ENCODE measurements at regions not wholly inside any gene's neighbourhood (a gene's known extent, or its start where the extent isn't known, plus 50 kb on each side); places are given as distances from the start of the nearest gene placed in this dataset.

DNA sequence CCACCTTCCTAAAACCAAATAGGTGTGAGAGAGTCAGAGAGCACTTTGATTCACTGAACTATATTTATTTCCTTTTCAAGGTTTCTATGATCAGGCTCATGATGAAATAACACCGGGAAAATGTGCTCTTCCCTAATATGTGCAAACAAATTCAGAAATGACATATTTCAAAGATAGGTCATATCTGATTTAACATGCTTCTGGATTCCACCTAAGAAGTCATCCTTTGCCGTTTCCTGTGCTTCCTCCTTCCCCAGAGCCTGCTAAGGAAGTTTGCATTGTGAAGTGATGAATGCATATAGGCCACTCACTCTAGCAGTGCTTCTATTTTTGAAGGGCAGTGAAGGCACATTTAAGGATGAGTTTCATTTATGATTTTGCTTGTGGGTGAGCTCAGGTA, 327.6 kb downstream of the TDRD15 start:
- no peak for DNase-seq

DNA sequence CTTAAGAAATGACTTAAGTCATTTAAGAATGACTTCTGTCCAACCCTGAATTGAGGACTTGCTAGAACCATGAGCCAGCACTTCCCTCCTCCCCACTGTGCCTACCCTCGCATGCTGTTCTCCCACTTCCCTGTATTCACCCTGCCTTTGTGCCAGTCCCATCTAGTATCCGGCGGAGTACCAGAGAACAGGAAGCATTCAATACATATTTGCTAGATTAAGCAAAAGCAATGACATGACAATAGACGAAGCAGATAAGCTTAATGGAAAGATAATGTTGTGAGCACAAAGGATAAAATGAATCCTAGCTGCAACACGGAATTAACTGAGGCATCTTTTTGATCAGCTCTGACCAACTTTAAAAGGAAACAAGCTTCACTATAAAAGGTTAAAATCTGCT, 328.5 kb downstream of the TDRD15 start:
- DNase-seq = no peak

DNA sequence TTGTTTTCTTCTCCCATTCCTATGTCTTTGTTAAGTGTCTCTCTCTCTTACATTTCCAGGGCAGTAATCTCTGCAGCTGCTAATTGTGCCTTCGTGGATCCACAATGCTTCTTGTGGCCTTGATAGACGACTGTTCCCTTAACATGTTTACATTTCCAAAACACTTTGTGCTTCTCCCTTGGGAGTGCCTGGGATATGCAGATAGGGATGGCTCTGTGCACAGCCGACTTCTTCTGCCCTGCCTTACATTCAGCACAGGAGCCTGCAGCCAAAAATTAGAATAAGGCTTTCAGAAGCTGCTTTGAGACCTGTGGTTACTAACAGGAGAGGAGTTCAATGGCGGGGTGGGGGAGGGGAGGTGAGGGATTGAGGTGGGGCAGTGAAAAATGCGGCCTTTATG, 328.9 kb downstream of the TDRD15 start:
- DNase-seq = no peak

DNA sequence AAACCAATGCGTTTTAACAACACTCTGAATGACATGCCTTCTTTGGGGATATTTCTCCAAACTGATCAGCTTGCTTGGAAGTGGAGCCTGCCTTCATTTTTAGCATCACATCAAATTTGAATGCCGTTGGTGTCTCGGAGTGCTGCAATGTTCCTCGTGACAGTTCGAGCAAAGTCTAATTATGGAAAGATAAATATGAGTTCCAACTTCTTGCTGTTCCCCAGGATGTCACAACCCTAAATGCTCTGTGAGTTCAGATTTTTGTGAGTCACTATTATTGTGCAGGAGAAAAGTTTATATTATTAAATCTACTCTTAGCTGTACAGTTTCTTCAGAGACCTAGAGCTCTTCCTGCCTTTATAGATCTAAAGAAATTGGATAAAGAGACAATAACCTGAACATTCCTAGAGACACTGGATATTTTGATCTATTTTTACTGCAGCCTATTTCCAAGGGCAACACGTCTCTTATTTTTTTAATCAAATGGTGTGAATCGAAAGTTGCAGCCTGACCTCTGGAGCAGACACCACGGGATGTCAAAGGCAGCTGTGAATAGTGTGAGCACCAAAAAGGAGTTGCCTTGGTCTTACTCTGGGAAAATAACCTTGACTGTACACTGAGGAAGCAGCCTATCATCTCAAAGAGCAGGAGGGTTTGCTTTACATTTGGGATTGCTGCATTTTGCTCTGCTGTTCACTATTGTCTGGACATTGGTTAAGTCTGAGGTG, 330.1 kb downstream of the TDRD15 start:
- no peak for DNase-seq

DNA sequence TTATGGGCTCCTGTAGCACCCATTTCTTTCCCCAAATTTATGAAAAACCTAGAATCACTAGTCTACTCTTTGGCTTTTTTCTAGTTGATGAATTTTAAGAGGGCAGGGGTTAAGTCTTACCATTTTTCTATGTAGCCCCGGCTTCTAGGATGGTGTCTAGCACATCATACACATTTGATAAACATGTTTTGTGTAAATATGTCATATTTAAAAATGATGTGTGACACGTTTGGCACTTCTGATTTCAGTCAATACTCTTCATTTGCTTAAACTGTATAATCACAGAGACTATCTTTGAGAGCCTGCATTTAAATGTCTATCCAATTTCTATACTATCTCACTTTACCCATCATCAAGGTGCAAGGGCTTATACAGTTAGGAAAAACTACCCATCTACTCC, 331.1 kb downstream of the TDRD15 start:
- no peak for DNase-seq

DNA sequence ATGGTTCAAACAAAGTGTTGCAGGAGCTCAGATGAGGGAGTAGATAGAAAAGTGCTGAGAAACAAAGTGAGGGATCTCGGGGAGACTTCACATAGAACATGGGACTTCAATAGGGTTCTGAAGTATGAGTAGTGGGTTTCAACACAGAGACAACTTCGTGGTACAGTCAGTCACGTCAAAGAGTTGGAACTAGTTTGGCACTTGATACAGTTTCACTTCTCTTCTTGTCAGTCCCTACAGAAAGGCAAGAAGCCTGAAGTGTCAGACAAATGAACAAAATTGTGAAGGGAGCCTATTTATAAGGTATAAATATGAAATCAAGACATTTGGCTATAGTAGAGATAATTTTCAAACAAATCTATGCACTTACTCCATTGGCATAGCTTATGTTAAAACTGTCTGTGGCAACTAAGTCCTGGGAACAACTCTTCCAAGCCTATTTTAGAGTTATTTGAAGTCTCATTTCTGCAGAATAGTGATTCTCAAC, 338.0 kb downstream of the TDRD15 start:
- no peak for DNase-seq

DNA sequence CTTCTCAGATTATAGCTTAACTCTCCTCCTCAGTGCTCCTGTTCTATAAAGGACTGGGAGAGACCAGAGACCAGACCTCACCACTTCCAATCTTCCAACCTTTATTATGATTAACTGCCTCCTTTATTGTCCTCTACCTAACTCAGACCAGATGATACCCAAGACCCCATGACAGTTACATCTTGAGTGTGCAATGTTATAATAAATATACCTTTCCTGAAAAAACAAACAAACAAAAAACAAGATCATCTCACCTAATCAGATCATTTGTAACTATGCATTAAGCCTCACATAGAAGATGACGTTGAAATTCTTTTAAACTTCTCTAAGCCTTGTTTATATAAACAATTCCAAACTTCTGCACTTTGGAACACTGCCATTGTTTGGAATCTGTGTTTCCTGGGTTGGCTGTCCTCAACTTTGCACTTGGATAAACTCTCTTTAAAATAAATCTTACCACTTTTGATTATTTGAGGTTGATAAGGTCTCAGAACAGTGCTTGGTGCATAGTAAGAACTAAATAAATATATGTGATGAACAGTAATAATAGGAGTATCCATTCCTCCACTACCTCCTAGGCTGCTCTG, 342.7 kb downstream of the TDRD15 start:
- DNase-seq = no peak

DNA sequence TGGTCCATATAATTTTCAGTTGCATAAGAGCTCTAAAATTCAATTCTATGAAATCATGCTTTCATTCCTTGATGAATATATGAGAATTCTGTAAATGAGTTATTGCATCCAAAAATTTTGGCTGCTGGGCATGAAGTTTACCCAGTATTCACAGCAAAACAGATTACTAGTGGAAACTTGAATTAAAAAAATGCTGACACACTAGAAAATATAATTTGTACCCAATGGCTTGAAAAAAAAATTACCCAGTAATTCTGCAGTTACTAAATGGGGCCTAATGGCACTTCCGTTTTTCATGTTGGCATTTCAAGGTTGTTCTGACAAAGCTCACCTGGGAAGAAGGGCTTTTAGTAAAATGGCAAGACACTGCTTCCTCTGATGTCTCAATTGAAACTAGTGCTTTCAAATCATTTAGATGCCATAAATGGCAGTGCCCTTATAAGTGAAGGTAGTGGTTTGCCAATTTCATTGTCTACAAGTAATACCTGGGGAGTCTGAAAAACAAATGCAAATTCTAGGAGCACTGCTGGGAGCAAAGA, 343.6 kb downstream of the TDRD15 start:
- DNase-seq = no peak

DNA sequence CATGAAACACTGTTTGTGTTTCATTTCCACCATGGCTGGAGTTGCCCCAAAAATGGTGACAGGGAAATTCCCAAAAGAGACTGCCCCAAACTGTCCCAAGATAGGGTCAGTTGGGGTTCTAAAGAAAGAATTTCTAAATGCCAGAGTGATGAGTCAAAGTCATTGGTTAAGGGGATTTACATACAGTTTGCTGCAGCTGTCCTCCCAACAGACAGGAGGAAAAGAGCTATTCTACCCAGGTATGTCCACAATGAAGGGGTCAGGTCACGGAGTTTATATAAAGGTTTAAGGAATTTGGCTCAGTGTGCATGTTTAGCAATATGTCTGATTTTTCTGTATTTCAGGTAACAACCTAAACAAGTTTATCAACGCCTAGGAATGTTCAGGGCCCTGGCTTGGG, 344.1 kb downstream of the TDRD15 start:
- no peak for DNase-seq

DNA sequence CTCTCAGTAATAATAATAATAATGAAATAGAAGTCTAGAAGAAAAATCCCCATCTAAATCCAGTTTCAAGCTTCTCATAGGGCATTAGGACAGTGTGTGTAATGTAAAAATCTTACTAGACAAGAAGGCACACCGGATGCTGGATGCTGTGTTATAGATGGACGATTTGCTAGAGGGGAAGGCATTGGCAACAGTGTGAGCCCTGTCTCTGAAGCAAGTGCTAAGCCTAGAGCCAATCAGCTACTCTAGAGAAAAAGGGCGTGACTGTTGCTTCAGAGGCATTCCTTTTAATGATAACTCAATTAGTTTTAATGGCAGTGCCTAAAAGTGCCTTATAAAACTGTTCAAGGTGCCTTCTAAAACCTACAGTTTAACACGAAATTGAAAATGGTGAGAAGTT, 344.9 kb downstream of the TDRD15 start:
- no peak for DNase-seq

DNA sequence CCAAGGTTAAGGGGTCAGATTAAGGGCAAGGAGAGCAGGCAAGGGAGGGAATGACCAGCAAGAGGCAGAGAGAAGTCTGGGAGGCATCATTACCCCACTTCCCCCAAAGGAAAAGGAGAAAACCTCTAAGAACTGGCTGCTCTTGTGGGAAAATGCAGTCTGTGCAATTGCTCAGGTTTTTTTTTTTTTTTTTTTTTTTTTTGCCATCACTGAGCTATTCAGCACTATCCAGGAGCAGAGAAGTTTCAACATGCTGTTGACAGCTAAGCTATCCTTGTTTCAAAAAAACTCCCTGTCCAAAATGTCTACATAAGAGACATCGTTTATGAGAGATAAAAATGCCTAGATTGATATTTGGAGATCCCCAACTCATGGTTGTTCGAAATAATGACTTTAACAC, 345.4 kb downstream of the TDRD15 start:
- no peak for DNase-seq

DNA sequence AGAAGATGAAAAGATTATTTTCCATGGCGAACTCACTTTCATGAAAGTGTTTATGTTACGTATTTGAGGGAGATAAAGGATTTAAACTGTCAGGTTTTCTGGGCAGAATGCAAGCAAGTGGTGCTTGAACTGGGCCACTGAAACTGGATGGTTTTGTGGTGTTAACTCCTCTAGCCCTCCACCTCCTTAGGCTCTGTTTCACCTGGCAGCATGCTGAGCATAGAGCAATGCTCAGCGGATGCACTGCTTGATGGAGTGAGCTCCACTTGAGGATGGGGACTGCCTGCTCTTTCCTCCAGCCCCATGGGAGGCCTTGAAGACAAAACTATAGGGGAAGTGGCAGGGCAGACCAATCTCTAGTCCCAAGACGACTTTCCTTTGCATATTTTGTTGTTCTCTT, 345.8 kb downstream of the TDRD15 start:
- DNase-seq = no peak

DNA sequence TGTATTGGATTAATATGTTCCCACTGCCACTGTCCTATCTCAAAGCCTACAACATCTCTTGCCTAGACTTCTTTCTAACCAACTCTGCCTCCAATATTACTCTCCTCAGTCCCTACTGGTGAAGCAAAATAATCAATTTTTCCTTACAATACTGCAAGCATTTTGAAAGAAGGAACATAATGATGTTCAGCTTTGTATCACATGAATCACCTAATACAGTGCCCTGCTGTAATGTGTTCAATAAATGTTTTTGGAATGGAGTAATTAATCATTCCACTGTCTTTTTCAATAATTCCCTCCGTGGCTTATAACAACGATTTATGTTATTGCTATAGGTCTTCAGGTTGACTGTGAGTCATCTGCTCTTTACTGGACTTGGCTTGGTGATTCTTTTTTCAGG, 356.4 kb downstream of the TDRD15 start:
- DNase-seq = no peak

DNA sequence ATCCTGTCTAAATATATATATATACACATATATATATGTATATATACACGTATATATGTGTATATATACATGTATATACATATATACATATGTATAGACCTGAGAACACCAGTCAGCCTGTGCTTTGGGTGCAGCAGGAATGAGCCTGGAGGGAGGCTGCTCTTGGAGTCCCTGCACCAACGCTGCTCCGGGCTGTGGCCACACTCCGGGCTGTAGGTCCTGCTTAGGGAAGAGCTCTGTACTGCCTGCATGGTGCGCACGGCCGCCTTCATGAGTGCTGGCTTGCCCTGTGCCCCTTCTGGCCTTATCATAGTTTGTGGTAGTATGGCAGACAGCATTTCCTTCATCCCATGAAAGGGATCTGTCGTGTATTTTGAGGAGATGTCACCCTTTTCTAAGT, 360.9 kb downstream of the TDRD15 start:
- DNase-seq = no peak

DNA sequence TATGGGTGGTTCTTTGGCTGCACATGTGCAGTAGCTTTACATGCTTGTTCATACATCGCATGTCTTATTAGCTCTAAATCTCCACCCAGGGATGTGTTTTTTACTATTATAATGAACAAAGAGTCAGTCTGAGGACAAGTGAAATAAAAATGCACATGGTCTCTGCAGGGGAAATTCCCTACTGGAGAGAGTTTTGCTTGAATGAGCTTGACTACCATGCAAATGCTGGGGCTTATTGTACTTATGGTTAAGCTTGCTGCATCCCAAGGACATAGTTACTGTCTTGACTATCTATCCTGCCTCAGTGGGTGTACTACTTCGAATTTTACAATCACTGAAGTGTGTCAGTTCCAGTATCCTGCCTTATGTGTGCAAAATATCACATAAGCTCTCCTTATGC, 362.7 kb downstream of the TDRD15 start:
- DNase-seq = no peak

DNA sequence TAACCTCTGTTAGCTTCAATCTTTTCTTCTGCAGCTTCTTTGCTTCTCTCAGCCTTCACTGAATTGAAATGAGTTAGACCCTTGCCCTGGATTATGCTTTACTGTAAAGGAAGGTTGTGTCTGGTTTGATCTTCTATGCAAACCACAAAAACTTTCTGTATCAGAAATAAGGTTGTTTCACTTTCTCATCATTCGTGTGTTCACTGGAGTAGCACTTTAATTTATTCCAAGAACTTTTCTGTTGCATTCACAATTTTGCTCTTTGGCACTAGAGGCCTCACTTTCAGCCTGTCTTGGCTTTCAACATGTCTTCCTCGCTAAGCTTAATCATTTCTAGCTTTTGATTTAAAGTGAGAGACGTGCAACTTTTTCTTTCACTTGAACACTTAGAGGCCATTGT, 365.3 kb downstream of the TDRD15 start:
- no peak for DNase-seq

DNA sequence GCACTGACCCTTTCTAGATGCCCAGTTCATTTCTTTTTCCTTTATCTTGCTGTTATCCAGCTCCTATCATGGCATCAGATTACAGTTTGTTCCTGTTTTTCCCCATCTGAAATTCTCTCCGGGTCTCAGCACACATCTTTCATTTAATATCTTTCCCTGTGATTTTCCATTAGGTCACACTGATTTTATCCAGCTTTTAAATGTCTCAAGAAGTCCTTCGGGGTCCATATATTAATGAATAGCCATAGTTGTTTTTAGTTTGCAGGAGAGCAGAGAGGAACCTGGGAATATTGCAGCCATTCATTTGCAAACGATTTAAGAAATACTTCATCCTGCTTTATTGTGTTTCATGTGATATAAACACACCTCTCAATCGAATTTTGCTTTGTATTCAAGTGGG, 374.2 kb downstream of the TDRD15 start:
- DNase-seq = no peak

DNA sequence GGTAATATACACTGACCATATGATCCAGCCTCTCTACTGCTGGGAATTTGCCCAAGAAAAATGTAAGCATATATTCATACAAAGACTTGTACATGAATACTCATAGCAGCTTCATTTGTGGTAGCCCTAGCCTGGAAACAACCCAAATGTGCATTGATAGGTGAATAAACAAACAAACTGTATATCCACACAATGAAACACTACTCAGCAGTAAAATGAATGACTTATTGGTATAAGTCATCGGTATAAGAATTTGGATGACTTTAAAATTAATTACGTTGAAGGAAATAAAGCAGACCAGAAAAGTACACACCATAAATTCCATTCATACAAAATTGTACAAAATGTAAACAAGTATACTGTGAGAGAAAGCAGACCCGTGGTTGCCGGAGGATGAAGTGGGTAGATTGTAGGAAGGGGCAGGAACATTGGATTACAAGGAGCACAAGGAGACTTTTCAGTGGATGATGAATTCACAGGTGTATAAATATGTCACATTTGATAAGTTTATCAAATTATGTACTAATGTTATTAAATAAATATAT, 376.7 kb downstream of the TDRD15 start:
- DNase-seq = no peak

DNA sequence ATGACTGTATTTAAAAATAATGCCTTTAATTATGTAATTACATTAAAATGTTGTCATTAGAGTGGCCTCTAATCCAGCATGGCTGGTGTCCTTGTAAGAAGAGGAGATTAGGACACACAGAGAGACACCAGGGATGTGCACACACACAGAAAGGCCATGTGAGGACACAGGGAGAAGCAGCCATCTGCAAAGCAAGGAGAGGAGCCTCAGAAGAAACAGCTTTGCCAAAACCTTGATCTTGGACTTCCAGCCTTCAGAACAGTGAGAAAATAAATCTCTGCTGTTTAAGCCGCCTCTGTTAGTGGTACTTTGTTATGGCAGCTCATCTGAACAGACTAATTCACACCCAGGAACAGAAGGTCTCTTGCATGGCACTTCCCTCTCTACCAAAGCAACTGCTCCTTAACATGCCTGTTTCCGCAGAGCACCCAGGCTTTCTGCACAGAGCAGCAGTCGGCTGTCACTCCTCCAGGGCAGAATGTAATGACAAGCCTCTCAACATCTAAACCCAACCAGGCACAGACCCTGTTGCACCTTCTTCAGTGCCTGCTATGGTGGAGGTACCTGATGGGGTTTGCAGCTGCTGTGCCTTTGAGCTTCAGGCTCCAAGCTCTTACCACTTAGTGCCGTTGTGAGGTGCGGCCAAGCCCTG, 377.7 kb downstream of the TDRD15 start:
- no peak for DNase-seq

DNA sequence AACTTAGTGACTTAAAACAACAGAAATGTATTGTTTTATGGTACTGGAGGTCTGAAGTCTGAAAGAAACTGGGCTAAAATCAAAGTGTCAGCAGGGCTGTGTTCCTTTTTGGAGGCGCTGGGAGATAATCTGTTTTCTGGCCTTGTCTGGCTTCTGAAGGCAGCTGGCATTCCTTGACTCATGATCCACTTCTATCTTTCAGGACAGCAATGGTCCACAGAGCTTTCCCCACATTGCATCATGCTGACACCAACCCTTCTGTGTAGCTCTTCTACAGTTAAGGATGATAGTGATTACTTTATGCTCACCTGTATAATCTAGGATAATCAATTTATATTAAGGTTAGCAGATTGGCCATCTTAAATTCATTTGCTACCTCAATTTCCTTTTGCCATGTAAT, 392.1 kb downstream of the TDRD15 start:
- DNase-seq = no peak

DNA sequence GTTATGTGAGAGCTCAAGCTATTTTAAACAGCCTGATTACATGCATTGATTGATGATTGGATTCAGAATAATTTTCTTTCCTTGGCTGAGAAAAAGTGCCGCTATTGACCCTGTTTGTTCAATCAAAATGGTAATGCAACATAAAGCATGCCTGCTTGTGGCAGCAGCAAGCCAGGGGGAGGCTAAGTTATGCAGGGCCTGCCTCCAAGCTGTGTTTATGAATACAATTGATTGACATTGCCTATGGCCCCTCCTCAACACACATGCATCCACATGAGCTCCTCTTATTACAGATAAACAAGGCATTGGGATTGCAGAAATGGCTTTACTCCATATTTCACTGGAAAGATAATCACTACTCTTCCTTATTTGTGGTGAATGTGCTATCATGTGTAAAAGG, 395.6 kb downstream of the TDRD15 start:
- DNase-seq = no peak

DNA sequence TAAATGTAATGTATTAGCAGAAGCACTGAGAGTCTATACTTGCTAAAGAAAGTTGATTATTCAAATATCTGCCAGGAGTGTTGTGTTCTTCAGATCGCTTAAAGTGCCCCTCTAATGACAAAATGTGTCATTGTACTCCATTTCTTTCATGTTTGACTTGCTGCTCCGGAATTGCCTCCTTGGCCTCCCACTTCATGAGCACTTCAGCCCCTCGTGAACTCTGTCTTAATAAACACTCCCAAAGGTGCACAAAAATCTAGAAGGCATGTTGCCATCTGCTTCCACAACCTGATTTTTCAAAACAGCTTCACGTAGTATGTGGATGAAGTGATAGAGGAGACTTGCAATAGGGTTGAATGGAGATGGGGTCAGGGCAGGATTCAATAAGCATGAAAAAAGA, 396.1 kb downstream of the TDRD15 start:
- no peak for DNase-seq

DNA sequence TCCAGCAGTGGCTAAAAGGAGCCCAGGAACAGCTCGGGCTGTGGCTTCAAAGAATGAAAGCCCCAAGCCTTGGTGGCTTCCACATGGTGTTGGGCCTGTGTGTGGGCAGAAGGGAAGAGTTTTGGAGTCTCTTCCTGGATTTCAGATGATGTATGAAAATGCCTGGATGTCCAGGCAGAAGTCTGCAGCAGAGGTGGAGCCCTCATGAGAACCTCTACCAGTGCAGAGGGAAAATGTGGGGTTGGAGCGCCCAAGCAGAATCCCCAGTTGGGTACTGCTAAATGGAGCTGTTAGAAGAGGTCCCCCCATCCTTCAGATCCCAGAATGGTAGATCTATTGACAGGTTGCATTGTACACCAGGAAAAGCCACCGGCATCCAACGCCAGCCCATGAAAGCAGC, 412.1 kb downstream of the TDRD15 start:
- no peak for DNase-seq

DNA sequence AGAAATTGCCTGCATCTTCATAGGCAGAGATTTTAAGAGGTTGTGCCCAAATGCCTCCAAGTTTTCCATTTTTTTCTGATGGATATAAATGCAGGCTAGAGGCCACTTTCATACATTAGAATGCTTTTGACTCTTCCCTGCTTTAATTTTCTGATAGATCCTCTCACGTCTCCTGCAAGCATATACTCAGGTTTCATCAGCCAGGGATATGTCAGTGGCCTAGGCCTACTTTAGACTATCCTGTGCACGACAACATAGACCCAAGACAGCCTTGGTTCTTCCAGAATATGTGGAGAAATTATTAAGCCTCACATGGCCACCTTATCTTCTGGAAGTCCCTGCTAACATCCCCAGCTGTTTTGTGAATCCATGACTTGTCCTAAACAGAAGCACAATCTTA, 415.9 kb downstream of the TDRD15 start:
- DNase-seq = no peak

Measured in stimulated activated naive CD4-positive, alpha-beta T cell (primary cell).